Spleen (tissue), 11 donors: ENCODE measurements at regions not wholly inside any gene's neighbourhood (a gene's known extent, or its start where the extent isn't known, plus 50 kb on each side); places are given as distances from the start of the nearest gene placed in this dataset.

ENCODE experiments used
- DNase-seq: peaks from one replicate; pipeline ENCODE4 v3.0.0-alpha.2; 2020
- H3K27ac ChIP-seq, 8 donors: fragments of 200-600 bp; sonication (generic) in 7 of 8; 1 replicate in 4 of 8; 2 replicates in 4 of 8; pipeline versions ENCODE4 v1.5.0 to v1.8.0; 2016 to 2021; ENCODE audit warnings: inconsistent platforms in 4 of 8, mild to moderate bottlenecking in 4 of 8, moderate library complexity in 1 of 8
- H3K27me3 ChIP-seq, 7 donors: fragments of 200-600 bp; sonication (generic) in 6 of 7; replicated peaks in 1 of 7; 1 replicate in 4 of 7; 2 replicates in 3 of 7; pipeline versions ENCODE4 v1.5.0 to v1.8.0; 2016 to 2021; ENCODE audit warnings: inconsistent platforms in 3 of 7, mild to moderate bottlenecking in 1 of 7
- H3K36me3 ChIP-seq, 6 donors: fragments of 200-600 bp; sonication (generic) in 5 of 6; 1 replicate in 4 of 6; 2 replicates in 2 of 6; pipeline versions ENCODE4 v1.5.0 to v1.8.0; 2016 to 2021; ENCODE audit warnings: inconsistent platforms in 2 of 6
- H3K4me1 ChIP-seq, 6 donors: fragments of 200-600 bp; sonication (generic) in 5 of 6; 1 replicate in 3 of 6; 2 replicates in 3 of 6; pipeline versions ENCODE4 v1.5.0 to v1.8.0; 2016 to 2021; ENCODE audit warnings: inconsistent platforms in 3 of 6
- H3K4me3 ChIP-seq, 8 donors: fragments of 200-600 bp; sonication (generic) in 7 of 8; 1 replicate in 4 of 8; 2 replicates in 4 of 8; pipeline versions ENCODE4 v1.5.0 to v1.8.0; 2016 to 2021; ENCODE audit warnings: inconsistent platforms in 4 of 8, mild to moderate bottlenecking in 4 of 8, moderate library complexity in 2 of 8
- H3K9me3 ChIP-seq, 8 donors: fragments of 200-600 bp; sonication (generic) in 7 of 8; 1 replicate in 4 of 8; 2 replicates in 4 of 8; pipeline versions ENCODE4 v1.5.0 to v1.8.0; 2016 to 2021; ENCODE audit warnings: inconsistent platforms in 4 of 8
- POLR2A ChIP-seq, 3 donors: fragments of 450-650 bp; IDR thresholded peaks; one replicate each; pipeline ENCODE4 v1.5.1; 2017; ENCODE audit warnings: antibody characterized with exemption in 3 of 3, mild to moderate bottlenecking in 1 of 3
- POLR2AphosphoS5 ChIP-seq, 3 donors: sonication (generic); formaldehyde crosslinking; IDR thresholded peaks; one replicate each; pipeline ENCODE4 v1.5.1; 2017; ENCODE audit warnings: antibody characterized with exemption in 3 of 3
- WGBS, 5 donors: extraction: QIAGEN DNeasy Blood & Tissue Kit in 3 of 5; methylation state at CpG; one replicate each; pipeline versions ENCODE4 v1.1.5 to v1.1.7; 2013 to 2018; 5-methylcytosine and 5-hydroxymethylcytosine counted together
- intact Hi-C: fragments of 100-400 bp; cut with DNase I; formaldehyde crosslinking; loops from one replicate; pipeline ENCODE4 v1.15.0; 2023; ENCODE audit warnings: low total_unique reads
- TF ChIP-seq, protein P1 (sequence below), 11 experiments: fragments of 200-600 bp in 7 of 11; fragments of 450-650 bp in 4 of 11; sonication (generic) in 4 of 11; IDR thresholded peaks in 8 of 11; conservative IDR thresholded peaks in 3 of 11; 1 replicate in 7 of 11; 2 replicates in 4 of 11; pipeline versions ENCODE4 v1.4.0 to v1.8.0; 2016 to 2021; ENCODE audit warnings: antibody characterized with exemption in 11 of 11, inconsistent platforms in 4 of 11, mild to moderate bottlenecking in 1 of 11
- donor health status: healthy with polysubstance abuse.
- donor health status: DM: no; HTN: no; CAD: no; lungs with moderate emphysema.
- donor health status: DM: no; HTN: no; CAD: no.
- donor health status: Bipolar disorder and iron deficiency.
- donor health status: healthy.
- donor health status: DM: no; HTN: no; CAD: no.
- donor health status: DM: yes; HTN: yes; CAD: no.

GRCh38 chr1:209445576-209445975 is 137.9 kb upstream of the CAMK1G start:
- no peaks in the 10 kb centered on the region for H3K36me3 ChIP-seq
- no peaks in the 10 kb centered on the region for H3K4me1 ChIP-seq
- 87 to 94% (median 90%) methylated on average over 5 of the region's 5 CpGs for WGBS, 5 donors
- H3K9me3 ChIP-seq, result no peaks in the 10 kb centered on the region
- no peak for DNase-seq
- no peak overlapping the region for H3K27ac ChIP-seq
- intact Hi-C loops, result no loop called here
- TF ChIP-seq POLR2A (IDR thresholded peaks at IDR 0.05) (no peak), POLR2AphosphoS5 (IDR thresholded peaks at IDR 0.05) (no peak)
- TF ChIP-seq, protein P1, sequence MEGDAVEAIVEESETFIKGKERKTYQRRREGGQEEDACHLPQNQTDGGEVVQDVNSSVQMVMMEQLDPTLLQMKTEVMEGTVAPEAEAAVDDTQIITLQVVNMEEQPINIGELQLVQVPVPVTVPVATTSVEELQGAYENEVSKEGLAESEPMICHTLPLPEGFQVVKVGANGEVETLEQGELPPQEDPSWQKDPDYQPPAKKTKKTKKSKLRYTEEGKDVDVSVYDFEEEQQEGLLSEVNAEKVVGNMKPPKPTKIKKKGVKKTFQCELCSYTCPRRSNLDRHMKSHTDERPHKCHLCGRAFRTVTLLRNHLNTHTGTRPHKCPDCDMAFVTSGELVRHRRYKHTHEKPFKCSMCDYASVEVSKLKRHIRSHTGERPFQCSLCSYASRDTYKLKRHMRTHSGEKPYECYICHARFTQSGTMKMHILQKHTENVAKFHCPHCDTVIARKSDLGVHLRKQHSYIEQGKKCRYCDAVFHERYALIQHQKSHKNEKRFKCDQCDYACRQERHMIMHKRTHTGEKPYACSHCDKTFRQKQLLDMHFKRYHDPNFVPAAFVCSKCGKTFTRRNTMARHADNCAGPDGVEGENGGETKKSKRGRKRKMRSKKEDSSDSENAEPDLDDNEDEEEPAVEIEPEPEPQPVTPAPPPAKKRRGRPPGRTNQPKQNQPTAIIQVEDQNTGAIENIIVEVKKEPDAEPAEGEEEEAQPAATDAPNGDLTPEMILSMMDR (IDR thresholded peaks at IDR 0.05 in 8 of 11, conservative IDR thresholded peaks at IDR 0.05 in 3 of 11), result no peak
- H3K4me3 ChIP-seq, result no peak overlapping the region
- H3K27me3 ChIP-seq, result no peaks in the 10 kb centered on the region

DNA sequence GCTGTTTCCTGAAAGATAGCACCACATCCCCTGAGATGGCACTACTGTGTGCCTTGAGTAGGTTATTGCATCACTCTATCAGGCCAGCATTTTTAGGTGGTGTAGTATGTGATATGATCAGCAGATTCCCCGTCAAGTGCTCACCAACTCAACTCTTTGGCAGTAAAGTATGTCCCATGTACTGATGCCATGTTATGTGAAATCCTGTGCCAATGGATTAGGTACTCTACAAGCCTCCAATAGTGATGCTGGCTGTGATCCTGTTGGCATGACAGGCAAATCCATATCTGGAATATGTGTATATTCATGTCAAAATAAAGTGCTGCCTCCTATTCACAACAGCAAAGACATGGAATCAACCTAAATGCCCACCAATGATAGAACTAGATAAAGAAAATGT is 137.2 kb upstream of the CAMK1G start:
- TF ChIP-seq POLR2AphosphoS5 (IDR thresholded peaks at IDR 0.05) (no peak), POLR2A (IDR thresholded peaks at IDR 0.05) (no peak)
- TF ChIP-seq, protein P1 (IDR thresholded peaks at IDR 0.05 in 8 of 11, conservative IDR thresholded peaks at IDR 0.05 in 3 of 11), result no peak
- 77 to 100% (median 91%) methylated on average over 1 of the region's 1 CpG for WGBS, 5 donors
- intact Hi-C loops, result no loop called here

GRCh38 chr1:209454340-209454994 is 129.0 kb upstream of the CAMK1G start:
- 59 to 82% (median 79%) methylated on average over 2 of the region's 2 CpGs for WGBS, 5 donors
- Histone ChIP-seq H3K27me3 (peaks cover 0 to 8% (median 0%) of the 10 kb centered on the region in 7 donors), H3K9me3 (no peaks in the 10 kb centered on the region), H3K4me1 (no peaks in the 10 kb centered on the region), H3K4me3 (no peak overlapping the region), H3K27ac (no peak overlapping the region), H3K36me3 (no peaks in the 10 kb centered on the region)
- intact Hi-C loops, result no loop called here
- DNase-seq, result no peak
- TF ChIP-seq, protein P1 (IDR thresholded peaks at IDR 0.05 in 8 of 11, conservative IDR thresholded peaks at IDR 0.05 in 3 of 11), result no peak
- no peak for TF ChIP-seq POLR2AphosphoS5 (IDR thresholded peaks at IDR 0.05)
- no peak for TF ChIP-seq POLR2A (IDR thresholded peaks at IDR 0.05)

More for the DNA sequence above, 137.2 kb upstream of the CAMK1G start:
- Histone ChIP-seq H3K9me3 (no peaks in the 10 kb centered on the region), H3K27me3 (no peaks in the 10 kb centered on the region), H3K4me3 (no peak overlapping the region), H3K27ac (no peak overlapping the region), H3K4me1 (no peaks in the 10 kb centered on the region), H3K36me3 (no peaks in the 10 kb centered on the region)
- DNase-seq, result no peak

DNA sequence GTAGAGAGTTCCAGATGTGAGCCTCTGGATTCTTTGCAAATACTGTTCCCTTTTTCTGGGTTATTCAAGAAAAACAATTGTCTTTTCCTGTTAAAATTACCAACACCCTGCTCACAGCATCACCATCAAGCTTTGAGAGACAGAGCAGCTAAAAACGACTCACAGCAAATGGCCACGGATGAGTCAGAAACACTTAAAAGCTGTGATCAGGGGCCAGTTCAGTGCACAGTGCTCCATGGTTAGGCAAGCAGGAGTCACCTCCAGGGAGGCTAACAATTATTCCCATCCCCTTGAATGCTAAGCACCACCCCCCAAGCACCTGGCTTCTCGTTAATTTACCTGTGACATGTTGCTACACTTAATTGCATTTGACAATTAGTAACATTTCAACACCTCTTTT is 128.4 kb upstream of the CAMK1G start:
- TF ChIP-seq, protein P1 (IDR thresholded peaks at IDR 0.05 in 8 of 11, conservative IDR thresholded peaks at IDR 0.05 in 3 of 11), result no peak
- TF ChIP-seq POLR2AphosphoS5 (IDR thresholded peaks at IDR 0.05), result no peak
- no peak for TF ChIP-seq POLR2A (IDR thresholded peaks at IDR 0.05)
- Histone ChIP-seq H3K27ac (no peak overlapping the region), H3K27me3 (peaks cover 0 to 8% (median 0%) of the 10 kb centered on the region in 7 donors), H3K4me3 (no peak overlapping the region), H3K36me3 (no peaks in the 10 kb centered on the region), H3K4me1 (no peaks in the 10 kb centered on the region), H3K9me3 (no peaks in the 10 kb centered on the region)
- WGBS, 5 donors, result 63 to 81% (median 69%) methylated on average over 3 of the region's 3 CpGs
- no peak for DNase-seq
- intact Hi-C loops, result no loop called here
